GM21381 (cell line): ENCODE measurements at regions not wholly inside any gene's neighbourhood (a gene's known extent, or its start where the extent isn't known, plus 50 kb on each side); places are given as distances from the start of the nearest gene placed in this dataset.

ENCODE experiments used
- ATAC-seq: cut with Tn5 transposase; IDR thresholded peaks from one replicate; pipeline ENCODE4 v1.9.1; 2021; ENCODE audit warnings: mild to moderate bottlenecking, moderate library complexity; ENCODE audit not compliant: unreplicated experiment

DNA sequence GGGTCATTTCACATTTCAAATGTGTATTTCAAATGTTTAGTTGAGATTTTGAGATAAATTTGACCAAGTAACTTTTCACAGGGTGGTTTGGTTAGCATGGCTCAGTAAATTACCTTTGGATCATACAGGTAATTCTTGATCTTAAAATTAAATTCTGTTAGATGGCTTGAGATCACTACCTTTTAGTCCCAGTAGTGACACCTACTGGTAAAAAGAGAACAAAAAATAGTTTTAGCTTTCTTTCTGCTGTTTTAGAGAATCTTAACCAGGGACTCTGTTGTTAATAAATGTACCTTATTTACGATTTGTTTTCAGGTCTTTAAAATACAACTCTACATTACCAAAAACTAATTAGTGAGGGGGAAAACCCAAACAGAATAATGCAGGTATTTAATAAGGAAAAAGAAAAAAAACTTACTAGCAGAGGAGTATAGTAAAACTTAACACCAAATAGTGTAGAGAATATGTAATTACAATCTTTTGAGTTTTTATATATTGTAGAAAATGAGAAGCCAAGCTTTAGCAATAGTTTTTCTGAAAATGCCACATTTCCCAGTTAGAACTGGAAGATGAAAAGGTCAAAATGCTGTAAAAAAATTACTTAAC, 620.3 kb upstream of the AGTR1 start:
- ATAC-seq: no peak

DNA sequence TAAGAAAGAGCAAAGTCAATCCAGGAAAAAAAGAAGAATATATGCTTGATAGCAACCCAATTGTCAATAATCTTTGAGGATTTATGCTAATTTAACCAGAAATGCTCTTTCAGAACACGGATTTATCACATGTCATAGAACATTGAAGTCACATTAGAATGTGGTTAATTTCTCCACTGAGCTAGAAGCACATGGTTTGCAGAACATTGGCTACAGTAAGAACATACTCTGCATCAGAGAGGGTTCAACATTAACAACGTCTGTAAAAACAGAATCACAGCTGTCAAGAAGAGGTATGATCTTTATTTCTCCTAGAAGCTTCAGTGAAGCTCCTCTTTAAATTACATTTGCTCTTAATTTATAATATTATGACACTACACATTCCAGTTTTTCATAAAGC, 619.7 kb upstream of the AGTR1 start:
- no peak for ATAC-seq

DNA sequence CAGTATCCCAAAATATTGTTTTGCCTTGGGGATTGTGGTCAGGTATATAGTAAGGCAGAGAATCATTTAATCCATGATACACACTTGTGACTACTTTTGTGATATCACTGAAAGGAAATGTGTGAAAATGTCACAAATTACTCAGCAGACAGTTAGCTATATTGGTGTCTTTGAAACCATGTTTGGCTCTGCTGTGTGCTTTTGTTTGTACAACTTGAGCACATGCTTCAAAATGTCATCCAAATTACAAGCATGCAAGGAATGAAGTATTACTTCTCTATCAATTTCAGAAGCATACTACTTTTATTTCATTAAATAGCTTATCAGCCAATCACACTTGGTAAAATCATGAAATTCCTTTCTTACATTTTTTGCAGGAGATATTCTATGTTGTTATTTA, 619.0 kb upstream of the AGTR1 start:
- ATAC-seq: no peak

DNA sequence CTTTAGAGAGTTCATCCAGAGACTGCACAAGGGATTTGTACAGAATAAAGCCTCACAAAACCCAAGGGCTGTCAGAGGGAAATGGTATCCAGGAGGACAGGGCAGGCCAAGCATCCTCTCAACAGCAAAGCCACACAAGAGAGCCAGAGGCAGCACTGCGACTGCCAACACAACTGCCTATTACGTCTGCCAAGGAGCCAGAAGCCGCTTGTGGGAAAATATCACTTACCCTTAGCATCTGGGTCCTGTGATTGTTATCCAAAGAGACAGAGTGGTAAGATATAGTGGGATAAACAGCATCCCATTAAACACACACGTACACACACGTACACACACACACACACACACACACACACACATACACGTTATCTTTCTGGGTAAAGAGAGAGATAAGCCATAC, 618.3 kb upstream of the AGTR1 start:
- no peak for ATAC-seq

DNA sequence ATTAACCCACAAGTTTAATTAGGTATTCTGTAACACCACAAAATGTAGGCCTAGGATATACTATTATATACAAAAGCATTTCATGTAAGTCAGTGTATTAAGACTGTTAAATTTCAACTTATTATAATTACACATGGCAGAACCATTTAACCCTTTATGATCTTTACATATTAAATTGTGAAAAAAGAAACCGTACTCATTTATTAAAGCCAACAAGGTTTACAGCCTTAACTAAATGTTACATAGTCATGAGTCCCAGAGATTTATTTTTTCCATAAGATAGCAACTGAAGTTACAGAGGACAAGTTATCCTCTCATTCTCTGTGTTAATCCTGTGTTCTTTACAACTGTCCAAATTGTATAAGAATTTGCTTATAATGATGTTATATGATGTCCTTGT, 615.8 kb upstream of the AGTR1 start:
- ATAC-seq: no peak

DNA sequence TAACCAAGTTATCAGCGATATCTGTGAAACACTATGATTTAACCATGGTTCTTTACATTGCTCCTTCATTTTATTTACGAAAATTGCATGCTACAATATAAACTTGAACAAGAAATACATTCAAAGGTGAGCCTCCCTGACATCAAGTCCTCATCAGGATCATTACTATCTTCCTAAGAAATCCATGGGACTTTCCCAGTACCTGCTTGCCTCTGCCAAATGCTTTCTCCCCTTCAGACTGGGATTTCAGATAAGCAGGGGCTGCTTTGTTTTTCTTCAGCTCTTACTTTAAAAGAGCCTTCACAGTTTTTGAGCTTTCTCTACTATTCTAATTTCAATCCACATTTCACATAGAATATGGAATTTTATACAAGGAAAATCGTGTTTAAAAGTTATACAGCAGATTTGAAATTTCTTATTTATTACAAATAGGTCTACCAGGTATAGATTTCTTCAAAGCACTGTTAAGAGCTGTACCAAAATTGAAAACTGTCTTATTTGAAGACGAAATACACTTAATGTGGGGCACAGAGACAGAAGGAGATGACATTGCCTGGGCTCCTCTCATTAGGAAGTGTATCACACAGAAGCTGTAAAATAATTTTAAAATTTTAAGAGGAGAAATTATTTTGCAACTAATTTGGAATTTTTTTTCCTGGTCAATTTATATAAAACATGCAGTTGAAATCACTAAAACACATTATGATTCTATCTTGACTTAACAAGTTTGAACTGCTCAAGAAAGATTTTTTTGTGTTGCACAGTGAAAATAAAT, 615.0 kb upstream of the AGTR1 start:
- no peak for ATAC-seq

DNA sequence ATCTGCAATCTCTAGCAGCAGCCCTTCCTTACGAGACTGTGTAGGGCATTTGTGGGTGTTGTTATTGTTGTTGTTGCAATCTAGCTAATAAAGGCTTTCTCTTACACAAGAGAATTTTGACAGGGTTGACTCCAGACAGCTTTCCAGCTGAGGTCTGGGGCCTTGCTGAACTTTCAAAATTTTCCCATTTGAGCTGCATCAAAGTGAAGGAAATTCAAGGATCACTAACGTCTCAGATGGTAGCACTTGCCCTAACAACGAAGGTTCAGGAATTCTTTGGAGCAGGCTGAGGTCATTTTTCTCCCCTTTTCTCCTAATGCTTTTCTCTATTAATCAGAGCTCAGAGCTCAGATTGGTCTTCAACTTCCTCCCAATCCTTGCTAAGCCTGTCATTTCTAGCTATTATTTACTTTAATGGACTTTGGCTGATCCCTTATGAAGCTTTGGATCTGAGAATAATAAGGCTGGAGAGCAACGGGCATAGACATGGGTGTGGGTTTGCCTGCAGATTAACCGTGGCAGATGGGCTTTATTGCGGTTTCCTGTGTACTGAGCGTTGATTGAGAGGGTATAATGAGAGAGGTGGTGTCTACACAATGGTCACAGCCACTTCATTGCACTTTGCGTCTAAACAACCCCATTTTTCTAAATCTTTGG, 614.0 kb upstream of the AGTR1 start:
- ATAC-seq: no peak

DNA sequence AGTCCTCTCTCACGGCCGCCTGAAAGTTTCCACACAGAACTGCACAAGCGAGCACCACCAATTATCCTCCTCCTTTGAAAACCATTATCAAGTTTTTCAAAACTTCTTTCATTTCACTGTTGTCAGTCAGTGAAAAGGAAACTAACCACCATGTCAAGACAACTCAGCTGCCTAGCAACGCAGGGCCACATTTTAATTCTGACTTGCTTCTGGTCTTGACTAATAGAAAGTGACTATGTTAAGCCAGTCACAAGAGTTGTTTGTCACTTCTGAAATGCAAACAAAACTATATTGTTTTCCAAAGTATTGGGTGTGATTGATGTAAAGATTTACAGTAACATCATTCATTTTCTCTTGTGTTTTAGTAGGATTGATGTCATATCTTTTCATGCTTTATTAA, 612.8 kb upstream of the AGTR1 start:
- peak; percentile 70 for ATAC-seq

DNA sequence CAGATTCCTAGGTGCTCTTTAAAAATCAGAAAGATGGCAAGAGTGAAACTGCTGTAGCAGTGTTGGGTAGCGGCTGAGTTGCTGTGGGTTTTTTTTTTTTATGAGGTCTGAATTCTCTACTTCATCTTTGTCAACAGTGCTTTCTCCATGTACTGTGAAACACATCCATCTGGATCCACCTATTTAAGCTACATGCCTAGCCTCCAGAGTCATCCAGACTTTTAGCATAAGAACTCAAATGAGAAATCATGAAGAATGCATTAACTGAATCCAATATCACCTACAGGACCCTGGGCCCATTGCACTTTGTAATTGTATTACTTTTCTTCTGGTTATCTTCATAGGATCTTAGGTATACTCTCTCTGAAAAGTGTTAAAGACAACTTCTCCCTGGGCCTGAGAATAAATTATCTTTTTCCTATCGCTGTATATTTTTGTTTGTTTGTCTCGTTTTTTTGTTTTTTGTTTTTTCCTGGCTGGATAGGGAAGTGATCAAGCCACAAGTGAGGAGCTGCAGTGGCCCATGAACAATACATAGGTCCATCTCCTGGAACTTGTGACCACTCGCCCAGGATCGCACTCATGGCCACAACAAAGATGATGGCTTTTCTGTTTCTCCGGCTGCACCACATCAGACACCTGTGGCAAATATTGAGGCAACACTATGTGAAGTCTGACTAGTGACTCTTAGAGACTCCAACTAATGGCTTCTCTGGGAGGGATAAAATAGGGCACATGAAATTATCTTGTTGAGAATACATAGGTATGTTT, 609.9 kb upstream of the AGTR1 start:
- ATAC-seq: no peak

DNA sequence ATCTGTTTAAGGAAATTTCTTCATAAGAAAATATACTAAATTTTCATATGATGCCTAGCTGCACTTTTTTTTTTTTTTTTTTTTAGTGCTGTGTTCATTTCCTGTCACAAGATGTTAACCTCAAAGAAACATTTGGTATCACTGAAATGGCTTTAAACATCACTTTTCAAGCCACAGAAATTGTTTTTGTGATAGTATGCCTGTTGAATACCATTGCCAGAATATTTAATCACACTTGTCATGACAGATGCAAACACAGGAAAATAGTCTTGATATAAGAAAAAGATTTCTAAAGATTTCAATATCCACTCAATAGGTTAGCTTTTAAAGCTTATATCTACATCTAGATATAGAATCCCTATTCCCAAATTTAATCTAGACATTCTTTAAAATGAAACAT, 608.5 kb upstream of the AGTR1 start:
- ATAC-seq: no peak

DNA sequence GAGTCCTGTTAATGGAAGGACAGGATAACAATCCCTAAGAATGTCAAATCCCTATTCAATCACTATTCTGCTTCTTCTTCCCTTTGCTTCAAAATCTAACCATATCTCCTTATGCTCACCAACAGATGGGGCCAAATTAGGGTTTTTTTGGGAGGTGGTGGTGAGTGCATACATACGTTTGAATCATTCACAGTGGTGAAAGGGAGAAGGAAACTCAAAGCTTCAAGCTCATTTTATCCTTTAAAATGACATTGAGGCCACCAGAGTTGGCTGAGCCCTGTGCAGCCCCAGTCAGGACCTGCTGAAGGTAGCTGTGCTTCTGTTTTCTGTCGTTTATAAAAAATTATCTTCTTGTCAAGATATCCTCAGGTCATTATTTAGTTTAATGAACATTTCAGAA, 607.5 kb upstream of the AGTR1 start:
- ATAC-seq: no peak

DNA sequence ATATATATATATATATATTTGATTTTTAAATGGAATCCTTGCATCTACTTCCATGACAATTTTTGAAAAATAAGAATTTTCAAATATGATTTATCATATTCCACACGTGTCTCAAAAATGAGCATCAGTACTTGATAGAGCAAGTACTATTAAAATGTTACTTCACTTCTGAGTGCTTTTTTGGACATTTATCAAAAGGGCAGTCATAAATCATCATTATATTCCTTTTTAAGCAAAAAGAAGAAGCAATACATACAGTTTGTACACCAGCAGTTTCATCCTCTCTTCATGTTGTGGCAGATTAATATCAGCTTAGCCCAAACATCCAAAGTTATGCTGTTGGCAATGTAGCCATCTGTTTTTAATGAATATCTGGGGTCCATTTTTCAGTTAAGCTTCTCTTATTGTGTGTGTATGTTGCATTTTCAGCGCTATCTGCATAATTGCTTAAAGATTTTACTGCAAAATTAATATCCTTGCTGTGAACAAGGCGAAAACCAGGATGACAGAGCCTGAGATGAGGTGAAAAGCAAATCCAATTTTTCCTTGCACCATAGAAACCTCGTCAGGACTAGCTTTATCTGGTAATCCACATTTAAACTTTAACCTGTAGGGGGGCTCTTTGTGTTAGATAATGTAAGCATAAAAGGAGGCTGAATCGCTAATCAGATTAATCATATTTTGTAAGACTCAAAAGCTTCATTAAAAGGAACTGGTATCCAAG, 604.9 kb upstream of the AGTR1 start:
- ATAC-seq: no peak

DNA sequence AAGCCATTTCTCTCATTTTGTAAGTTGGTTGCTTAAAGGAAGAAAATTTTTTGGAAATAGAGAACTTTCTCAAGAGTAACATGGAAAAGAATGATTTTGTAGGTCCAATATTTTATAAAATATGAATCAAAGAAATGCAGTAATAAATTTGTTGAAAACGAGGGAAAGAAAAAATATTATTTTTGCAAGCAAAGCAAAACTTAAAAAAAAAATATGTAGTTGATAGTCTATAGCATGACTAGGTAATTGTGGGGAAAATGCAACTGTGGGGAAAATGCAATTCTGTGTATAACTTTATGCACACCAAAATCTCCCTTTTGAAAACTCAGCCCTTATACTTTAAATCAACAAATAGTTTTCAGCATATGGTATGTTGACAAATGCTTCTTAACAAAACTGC, 604.0 kb upstream of the AGTR1 start:
- ATAC-seq: no peak

DNA sequence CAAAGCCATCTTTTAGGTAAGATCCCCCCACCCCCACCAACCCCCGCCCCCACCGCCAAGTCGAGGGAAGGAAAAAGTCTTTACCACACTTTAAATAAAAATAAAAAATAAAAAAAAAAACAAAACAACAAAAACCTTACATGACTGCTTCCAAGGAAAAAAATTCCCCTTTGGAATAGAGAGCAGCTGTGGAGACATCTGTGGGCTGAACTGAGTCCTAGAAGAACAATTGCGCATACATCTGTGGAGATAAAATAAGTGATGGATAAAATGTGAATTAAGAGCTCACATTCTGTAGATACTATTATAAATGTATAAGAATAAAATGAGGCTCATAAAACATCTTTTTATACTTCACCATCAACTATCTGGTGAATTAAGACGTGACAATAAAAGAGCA, 601.7 kb upstream of the AGTR1 start:
- ATAC-seq: no peak

DNA sequence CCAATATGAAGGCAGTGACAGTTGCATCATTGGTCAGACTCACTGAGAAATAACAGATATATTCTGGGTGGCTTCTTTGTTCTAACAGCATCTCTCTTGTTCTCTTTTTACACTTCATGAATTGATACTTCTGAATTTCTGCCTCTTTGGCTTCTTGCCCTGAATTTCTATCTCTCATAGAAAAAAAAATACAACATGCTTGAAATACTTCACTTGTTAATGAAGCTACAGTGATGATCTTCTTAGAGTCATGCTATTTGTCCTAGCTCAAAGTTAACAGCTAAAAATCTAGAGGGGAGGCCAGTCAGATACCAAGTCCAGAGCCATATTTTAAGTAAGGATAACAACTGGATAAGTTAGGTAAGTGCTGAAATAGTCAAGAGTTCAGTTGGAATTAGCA, 597.2 kb upstream of the AGTR1 start:
- ATAC-seq: no peak

DNA sequence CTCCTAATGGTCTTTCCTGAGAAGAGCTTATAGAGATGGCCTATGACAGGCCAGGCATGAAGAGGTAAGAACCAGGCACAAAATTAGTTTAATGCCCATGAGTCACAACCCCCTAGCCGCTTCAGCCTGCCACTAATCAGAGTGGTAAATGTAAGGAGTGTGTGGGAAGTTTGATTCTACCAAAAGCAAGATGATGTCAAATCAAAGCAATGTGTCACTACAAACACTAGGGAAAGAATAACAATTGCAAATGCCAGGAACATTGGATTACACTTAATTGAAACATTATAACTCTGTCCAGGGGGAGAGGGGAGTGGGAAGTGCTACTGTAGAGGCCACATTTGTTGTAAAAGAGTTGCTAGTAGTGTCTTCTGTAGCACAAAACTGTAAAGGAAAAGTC, 596.6 kb upstream of the AGTR1 start:
- no peak for ATAC-seq

DNA sequence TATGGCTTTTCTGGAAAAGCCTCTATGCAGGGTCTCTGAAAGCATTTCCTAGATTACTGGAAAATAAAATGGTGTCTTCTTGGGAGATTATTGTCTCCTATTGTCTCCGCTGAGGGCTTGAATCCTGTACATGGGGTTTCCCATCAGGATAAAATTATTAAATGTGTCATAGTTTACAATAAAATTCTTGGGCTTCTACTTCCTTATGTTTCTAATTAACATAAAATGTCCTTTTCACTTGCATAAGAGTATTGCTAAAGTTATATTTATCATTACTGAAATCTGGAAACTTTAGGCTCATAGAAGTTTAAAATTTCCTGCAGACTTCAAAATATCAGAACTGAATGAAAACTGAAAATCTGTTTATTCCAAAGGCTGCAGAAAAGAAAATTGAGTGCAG, 595.5 kb upstream of the AGTR1 start:
- no peak for ATAC-seq

DNA sequence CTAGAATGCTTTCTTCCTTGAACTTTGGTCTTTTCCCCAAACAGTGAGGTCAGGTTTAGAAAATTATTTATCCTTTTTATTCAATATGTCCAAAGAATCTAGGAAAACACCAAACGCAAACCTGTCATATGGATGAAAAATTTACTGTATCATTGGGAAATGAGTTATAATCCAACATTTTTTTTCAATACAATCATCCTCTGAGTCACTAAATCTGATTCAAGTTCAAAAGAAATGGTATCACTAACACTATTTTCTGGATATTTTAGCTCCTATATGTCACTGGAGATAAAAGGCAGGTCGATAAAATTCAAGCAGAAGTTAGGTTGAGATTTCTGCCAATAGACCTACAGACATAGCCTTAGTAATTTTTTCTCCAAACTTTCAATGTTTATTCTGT, 591.6 kb upstream of the AGTR1 start:
- no peak for ATAC-seq

DNA sequence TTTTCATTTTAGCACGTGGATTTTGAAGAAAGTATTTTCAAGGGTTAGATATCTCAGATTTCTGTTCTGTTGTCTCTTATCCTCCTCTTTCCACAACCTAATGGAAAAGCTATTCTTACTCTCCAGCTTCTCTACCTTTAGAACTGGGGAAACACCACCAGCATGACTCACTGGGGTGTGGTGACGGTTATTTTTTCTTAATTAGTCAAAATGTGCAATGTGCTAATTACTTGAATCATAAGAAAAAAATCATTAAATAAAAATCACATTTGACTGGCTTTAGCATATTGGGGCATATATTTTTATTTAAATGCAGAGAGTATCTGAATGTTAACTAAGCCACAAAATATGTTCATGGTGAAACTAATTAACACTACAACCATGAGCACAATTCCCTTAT, 570.7 kb upstream of the AGTR1 start:
- no peak for ATAC-seq

DNA sequence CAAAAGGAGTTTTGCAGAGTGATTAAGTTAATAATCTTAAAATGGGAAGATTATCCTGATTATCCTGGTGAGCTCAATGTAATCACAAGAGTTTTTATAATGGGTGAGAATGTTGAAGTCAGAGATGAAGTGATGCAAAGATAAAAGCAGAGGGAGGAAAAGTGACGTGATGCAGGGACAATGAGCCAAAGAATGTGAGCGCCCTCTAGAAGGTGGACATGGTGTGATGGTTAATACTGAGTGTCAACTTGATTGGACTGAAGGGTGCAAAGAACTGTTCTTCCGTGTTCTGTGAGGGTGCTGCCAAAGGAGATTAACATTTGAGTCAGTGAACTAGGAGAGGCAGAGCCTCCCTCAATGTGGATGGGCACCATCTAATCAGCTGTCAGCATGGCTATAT, 569.6 kb upstream of the AGTR1 start:
- no peak for ATAC-seq

DNA sequence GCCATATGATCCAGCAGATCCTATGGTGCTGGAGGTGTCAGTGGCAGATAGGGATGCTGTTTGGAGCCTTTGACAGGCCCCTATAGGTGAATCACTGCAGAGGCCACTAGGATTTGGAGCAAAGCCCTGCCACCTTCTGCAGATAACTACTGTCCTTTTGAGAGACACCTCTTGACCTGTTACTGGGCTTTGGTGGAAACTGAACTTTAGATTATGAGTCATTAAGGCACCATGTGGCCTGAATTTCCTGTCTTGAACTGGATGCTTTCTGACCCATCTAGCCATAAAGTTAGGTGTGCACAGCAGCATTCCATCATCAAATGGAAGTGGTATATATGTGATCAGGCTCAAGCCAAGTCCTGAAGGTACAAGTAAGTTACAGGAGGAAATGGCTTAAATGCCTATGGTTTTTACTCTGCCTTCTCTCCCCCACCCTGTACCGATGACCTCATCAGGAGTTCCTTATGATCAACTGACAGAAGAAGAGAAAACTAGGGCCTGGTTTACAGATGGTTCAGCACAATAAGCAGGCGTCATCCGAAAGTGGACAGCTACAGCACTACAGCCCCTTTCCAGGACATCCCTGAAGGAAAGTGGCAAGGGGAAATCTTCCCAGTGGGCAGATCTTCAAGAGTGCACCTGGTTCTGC, 565.6 kb upstream of the AGTR1 start:
- no peak for ATAC-seq
